ENCODE measurements at regions not wholly inside any gene's neighbourhood (a gene's known extent, or its start where the extent isn't known, plus 50 kb on each side); places are given as distances from the start of the nearest gene placed in this dataset.

- no TSS peak for BruUV-seq (replicated peaks)
- Histone ChIP-seq H3K27me3 (replicated peaks in 1 of 2; ENCODE audit: control insufficient read depth in 2 of 2, insufficient read depth in 2 of 2, low read length in 1 of 2) (no peaks in the 10 kb centered on the region), H3K4me1 (ENCODE audit: control insufficient read depth, insufficient read depth, low read length) (no peaks in the 10 kb centered on the region)
Observed at GRCh38 chr18:39375066-39375465, 1809.5 kb upstream of the CELF4 start.

More at GRCh38 chr18:39375066-39375465, 1809.5 kb upstream of the CELF4 start:
- no peak for DNase-seq (ENCODE audit: low read depth, low spot score)
- RAD21 ChIA-PET (ENCODE audit: unreplicated experiment): no interaction called here
- Histone ChIP-seq H4K20me1 (ENCODE audit: control insufficient read depth, insufficient read depth) (no peaks in the 10 kb centered on the region), H3K27ac (ENCODE audit: control insufficient read depth, insufficient read depth) (no peak overlapping the region), H3K4me2 (ENCODE audit: control insufficient read depth, insufficient read depth) (no peak overlapping the region), H3K79me2 (ENCODE audit: control insufficient read depth, insufficient read depth, low read length) (no peaks in the 10 kb centered on the region), H3K9ac (ENCODE audit: control insufficient read depth, insufficient read depth, low read length) (no peak overlapping the region), H3K4me3 (no peak overlapping the region), H2AFZ (ENCODE audit: control insufficient read depth, low read depth, low read length) (no peak overlapping the region), H3K9me3 (replicated peaks; ENCODE audit: control insufficient read depth, insufficient read depth, low read length) (no peaks in the 10 kb centered on the region), H3K36me3 (ENCODE audit: control insufficient read depth in 2 of 2, insufficient read depth in 2 of 2, low read length in 1 of 2) (no peaks in the 10 kb centered on the region)
- CTCF ChIA-PET: no interaction called here
- in situ Hi-C loops (cut with MboI) (no loop called here), intact Hi-C loops (cut with micrococcal nuclease; ENCODE audit: unreplicated experiment) (loop anchor here (10.0 kb wide), 1 partner anchor 60 kb away; no protein-coding TSS in a partner anchor)
- FAIRE-seq: no peak
- TF ChIP-seq USF2 (IDR thresholded peaks at IDR 0.05; ENCODE audit: borderline replicate concordance, low read depth, low read length) (no peak), ZNF24 (IDR thresholded peaks at IDR 0.05) (no peak), EP300 (IDR thresholded peaks at IDR 0.05; ENCODE audit: borderline replicate concordance in 1 of 2, control insufficient read depth in 1 of 2, low read depth in 2 of 2, low read length in 2 of 2) (no peak), ATF2 (IDR thresholded peaks at IDR 0.05; ENCODE audit: low read length) (no peak), KAT2A (conservative IDR thresholded peaks at IDR 0.05; ENCODE audit: control insufficient read depth, low read depth, low read length) (no peak), SMAD1 (IDR thresholded peaks at IDR 0.05; ENCODE audit: low read depth, partially characterized antibody) (no peak), YY1 (IDR thresholded peaks at IDR 0.05; ENCODE audit: low read depth, low read length) (no peak), CBX5 (IDR thresholded peaks at IDR 0.05; ENCODE audit: low read depth) (no peak), ESRRA (IDR thresholded peaks at IDR 0.05; ENCODE audit: low read length) (no peak), CBFB (IDR thresholded peaks at IDR 0.05; ENCODE audit: low read depth) (no peak), ZNF622 (IDR thresholded peaks at IDR 0.05) (no peak), ZZZ3 (IDR thresholded peaks at IDR 0.05; ENCODE audit: control insufficient read depth, insufficient read length, low read depth) (no peak), NR2C2 (IDR thresholded peaks at IDR 0.05; ENCODE audit: borderline replicate concordance, control insufficient read depth, insufficient read length, low read depth) (no peak), HDAC2 (IDR thresholded peaks at IDR 0.05) (no peak), WRNIP1 (IDR thresholded peaks at IDR 0.05; ENCODE audit: borderline replicate concordance, low read depth, low read length) (no peak), NKRF (conservative IDR thresholded peaks at IDR 0.05) (no peak), ZBED1 (IDR thresholded peaks at IDR 0.05; ENCODE audit: borderline replicate concordance) (no peak), NR2C1 (IDR thresholded peaks at IDR 0.05) (no peak)
- POLR2A ChIA-PET: no interaction called here
- no peak for ATAC-seq
- SMC1A ChIA-PET (ENCODE audit: uncharacterized antibody, unreplicated experiment): no interaction called here
- 0% methylated on average over 2 of the region's 2 CpGs for WGBS (ENCODE audit: insufficient coverage, insufficient replicate concordance, low lambda C conversion rate, missing lambda C conversion rate)

Measured in GM12878 (cell line).